NCI-H2171 (cell line): ENCODE measurements at regions not wholly inside any gene's neighbourhood (a gene's known extent, or its start where the extent isn't known, plus 50 kb on each side); places are given as distances from the start of the nearest gene placed in this dataset.
"Not testable (repeated sequence)": the region's sequence is repeated elsewhere in the genome, so short reads cannot be mapped to it uniquely, and the experiment has no call there.

Experiments
- DNase-seq: peaks from one replicate; lab custom pipeline; 2025; lab: John Stamatoyannopoulos, UW

DNA sequence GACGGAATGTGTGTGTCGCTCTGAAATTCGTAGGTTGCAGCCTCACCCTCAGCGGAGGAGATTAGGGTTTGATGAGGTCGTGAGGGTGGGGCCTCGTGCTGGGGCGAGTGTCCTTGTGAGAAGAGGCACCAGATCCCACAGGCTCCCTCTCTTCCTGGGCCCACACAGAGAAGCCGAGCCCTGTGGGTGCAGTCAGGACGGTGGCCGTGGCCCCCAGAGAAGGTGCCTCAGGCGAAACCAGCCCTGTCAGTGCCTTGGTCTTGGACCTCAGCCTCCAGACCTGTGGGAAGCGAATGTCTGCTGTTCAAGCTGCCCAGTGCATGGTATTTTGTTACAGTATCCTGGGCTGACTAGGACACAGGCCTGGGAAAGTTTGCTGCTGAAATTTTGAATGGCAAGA lies 108.0 kb upstream of the ALKAL2 start:
- no peak for DNase-seq

DNA sequence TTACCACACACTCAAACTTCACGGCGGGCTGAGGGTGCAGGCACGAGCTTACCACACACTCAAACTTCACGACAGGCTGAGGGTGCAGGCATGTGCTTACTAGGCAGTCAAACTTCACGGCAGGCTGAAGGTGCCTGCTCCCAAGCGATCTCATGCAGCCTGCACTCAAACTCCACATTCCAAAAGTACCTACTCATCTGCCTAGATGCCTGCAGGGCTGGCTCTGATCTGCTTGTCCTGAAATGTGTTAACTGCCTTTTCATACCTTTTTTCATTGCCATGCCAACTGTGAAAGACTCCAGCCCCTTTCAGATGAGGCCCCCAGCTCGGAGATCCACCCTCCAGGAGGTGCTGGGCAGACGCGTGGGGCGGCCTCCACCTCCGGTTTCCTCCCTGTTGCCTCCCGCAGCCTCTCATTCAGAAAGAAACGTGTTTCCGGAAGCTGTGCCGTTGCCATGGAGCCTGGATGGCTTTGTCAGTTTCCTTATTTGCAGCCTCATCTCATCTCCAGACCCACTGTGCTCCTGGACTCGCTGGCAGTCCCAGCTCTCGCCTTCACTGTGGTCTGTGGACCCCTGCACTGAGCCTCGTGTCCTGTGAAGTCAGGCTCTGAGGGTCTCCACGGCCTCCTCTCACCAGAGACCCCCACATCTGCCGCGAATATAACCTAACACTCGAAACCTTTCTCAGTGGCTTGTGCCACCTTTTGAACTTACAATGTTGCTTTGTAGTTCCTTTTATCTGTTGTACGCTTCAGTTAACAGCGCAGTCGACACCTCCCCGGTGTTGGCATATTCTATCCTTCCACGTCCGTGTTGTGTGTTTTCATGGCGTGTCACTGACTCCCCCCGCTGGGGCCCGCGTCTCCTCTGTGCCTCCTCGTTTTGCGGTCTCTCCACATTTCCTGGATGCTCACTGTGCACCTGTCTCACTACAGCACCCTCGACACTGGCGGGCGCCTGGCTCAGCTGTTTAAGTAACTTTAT lies 106.1 kb upstream of the ALKAL2 start:
- DNase-seq, result no peak

DNA sequence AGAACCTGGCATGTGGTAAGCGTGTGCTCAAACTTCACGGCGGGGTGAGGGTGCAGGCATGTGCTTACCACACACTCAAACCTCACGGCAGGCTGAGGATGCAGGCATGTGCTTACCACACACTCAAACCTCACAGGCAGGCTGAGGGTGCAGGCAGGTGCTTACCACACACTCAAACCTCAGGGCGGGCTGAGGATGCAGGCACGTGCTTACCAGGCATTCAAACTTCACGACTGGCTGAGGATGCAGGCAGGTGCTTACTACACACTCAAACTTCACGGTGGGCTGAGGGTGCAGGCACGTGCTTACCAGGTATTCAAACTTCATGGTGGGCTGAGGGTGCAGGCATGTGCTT lies 105.0 kb upstream of the ALKAL2 start:
- no peak for DNase-seq

DNA sequence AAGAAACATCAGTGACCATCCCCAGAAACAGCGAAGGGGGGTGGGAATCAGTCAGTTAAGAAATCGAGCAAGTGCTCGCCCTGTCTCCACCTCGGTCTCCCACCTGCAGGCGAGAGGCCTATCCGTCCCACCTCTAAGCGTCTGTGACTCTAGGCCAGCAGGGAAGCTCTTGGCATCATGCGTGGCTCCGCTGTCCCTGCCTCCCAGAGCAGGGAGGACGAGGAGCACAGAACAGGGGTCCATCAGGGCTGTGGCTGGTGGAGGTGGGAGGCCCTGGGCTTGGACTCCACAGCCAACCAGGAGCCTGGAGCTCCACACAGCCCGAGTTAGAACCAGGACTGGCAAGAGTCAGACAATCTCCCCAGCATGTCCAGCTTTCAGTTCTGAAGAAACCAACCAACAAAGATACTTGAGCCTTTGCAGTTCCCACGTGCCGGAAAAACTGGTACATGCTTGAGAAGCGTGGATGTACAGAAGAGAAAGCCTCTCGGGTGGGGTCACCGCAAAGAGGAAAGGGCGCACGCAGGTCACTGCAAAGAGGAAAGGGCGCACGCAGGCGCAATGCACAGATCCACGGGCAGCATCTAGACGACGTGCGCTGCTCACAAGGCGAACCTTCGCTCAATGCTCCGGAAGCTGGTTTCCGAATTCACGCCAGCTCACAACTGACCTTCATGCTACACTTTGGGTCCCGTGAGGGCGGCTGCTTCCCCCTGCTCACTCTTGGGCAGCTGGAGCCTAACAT lies 104.5 kb upstream of the ALKAL2 start:
- DNase-seq, result no peak

DNA sequence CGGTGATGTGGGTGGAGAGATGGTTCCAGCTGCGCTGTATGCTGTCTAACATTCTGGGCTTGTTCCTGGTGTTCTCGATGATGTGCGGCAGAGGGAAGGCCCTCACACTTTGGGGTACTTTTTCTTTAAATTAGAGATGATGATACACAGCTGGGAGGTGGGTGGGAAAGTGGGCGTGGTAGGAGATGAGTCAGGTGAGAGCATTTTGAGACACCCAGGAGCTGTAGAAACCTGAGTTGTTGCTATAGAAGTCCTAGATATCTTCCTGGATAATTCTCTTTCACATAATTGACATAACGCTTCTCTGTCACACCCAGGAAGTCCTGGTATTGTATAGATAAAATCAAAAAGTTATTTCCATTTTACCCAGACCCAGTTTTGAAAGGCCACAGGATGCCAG lies 103.8 kb upstream of the ALKAL2 start:
- no peak for DNase-seq

DNA sequence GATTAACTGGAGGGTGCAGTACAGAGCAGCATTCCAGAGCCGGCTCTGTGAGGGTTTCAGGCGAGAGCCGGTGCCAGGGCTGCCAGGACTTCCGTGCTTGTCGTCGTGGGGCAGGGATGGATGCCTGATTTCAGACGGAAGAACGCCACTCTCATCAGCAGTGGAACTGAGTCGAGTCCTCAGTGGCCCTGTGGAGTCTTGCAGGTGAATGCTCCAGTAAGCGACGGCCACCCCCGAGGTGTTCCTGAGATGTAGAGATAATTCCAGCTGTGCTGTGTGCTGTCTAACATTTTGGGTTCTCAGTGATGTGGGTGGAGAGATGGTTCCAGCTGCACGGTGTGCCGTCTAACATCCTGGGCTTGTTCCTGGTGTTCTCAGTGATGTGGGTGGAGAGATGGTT lies 103.1 kb upstream of the ALKAL2 start:
- DNase-seq, result no peak

DNA sequence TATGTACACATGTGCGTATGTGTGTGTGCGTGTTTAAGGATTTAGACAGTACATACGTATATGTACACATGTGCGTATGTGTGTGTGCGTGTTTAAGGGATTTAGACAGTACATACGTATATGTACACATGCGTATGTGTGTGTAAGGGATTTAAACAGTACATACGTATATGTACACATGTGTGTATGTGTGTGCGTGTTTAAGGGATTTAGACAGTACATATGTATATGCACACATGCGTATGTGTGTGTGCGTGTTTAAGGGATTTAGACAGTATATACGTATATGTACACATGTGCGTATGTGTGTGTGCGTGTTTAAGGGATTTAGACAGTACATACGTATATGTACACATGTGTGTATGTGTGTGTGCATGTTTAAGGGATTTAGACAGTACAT lies 102.1 kb upstream of the ALKAL2 start:
- DNase-seq, result not testable (repeated sequence)

DNA sequence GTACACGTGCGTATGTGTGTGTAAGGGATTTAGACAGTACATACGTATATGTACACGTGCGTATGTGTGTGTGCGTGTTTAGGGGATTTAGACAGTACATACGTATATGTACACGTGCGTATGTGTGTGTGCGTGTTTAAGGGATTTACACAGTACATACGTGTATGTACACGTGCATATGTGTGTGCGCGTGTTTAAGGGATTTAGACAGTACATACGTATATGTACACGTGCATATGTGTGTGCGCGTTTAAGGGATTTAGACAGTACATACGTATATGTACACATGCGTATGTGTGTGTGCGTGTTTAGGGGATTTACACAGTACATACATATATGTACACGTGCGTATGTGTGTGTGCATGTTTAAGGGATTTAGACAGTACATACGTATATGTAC lies 100.9 kb upstream of the ALKAL2 start:
- DNase-seq, result not testable (repeated sequence)

DNA sequence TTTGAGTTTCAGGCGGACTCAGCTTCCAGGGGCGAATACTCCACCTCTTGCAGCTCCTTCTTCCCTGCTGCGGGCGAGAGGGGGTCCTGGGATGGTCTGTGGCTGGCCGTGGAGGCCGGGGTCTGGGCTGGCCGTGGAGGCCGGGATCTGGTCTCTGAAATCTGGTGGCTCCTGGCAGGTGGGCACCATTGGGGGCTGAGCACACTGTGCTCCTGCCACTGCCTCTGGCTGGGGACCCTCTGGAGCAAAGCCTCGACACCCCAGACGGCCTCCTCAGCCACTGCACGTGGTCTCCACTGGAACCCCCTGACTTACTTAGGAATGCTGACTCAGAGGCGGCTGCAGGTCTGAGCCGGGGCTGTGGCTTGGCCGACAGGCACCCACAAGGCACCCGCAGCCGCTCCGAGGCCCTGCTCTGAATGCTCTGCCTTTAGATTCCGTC lies 100.1 kb upstream of the ALKAL2 start:
- no peak for DNase-seq

DNA sequence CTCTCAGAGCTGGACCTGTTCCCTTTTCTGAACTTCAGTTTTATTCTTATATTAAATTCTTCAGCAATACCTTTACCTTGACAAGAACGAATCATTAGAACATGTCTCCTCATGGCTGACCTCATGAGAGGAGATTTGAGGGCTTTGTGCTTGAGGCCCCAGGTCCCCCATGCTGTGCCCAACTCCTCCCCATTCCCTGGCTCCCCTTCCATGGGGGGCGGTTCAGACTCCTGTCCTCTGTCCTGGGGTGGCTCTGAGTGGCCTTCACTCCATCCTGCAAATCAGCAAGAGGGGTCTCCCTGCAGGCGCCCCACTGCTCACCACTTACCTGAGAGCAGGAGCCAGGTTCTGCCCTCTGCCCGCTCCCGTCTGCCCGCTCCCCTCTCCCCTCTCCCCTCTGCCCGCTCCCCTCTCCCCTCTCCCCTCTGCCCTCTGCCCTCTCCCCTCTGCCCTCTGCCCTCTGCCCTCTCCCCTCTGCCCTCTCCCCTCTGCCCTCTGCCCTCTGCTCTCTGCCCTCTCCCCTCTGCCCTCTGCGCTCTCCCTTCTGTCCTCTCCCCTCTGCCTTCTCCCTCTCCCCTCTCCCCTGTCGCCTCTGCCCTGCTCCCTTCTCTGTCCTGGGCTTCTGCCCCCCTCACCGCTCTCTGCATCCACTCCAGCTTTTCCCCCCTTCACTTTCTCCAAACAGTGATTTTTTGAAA lies 98.7 kb upstream of the ALKAL2 start:
- no peak for DNase-seq

DNA sequence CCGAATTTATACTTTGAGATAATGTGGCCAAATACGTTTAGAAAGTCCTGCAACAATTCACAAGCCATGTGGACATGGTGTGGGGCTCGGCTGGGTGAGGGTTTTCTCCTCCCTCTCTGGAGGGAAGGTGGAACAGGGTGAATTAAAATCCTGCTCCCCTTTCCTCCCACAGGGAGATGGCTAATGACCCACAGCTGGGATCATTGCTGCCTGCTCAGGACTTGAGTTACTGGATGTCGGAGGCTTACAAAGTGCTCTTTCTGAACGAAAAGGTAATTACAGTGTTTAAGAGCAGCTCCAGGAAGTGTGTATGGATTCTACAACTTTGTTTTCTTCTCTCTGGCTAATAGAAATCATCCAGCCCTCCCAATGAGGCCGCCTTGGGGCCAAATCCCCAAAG lies 97.9 kb upstream of the ALKAL2 start:
- no peak for DNase-seq

DNA sequence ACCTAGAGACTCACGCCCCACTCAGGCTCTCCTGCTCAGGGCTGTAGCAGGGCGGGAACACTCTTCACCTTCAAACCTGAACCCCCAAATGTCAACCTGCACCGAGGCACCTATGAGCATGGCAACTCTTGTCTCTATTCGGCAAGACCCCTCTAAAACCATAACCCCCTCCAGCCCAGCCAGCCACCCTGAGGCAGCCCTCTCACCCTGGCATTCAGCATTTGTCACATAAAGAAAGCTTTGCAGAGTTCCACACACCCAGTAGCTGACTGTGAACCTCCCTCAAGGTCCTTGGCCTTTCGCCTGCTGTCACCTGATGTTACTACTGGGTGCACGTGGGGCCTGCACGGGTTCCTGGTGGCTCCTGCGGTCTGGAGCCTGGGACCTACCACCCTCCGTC lies 97.2 kb upstream of the ALKAL2 start:
- no peak for DNase-seq

DNA sequence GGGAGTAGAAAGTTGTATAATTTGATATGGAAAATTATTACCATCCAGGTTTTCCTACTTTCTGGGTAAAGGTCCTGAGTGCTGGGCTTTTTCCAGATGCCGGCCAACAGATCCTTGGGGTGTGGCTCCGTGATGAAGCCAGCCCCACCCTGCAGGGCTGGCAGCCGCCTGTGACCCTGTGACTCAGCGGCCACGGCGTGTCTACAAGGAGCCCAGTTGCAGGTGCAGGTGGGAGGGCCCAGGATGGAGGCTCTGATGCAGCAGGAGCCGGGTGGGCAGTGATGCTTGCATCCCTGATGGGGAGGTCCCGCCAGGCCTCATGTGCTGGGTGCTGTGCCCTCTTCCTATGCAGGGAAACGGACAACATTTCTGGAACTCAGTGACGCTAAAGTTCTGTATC lies 96.0 kb upstream of the ALKAL2 start:
- no peak for DNase-seq

DNA sequence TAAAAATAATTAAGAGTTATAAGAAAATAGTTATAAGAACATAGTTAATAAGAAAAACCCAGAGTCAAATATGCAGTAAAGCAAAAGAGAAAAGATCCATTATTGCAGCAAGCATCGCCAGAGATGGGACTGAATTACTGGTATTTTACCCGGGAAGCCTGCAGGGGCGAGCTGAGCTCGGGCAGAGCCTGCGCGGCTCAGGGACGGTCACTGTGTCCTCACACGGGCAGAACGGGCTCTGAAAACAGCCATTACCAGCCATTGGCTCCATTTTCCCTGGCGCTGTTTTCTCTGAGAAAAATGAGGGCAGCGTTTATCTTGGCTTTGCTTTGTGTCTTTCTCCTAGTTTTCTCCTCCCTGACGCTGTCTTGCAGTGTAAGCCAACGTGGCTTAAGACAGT lies 95.3 kb upstream of the ALKAL2 start:
- no peak for DNase-seq

DNA sequence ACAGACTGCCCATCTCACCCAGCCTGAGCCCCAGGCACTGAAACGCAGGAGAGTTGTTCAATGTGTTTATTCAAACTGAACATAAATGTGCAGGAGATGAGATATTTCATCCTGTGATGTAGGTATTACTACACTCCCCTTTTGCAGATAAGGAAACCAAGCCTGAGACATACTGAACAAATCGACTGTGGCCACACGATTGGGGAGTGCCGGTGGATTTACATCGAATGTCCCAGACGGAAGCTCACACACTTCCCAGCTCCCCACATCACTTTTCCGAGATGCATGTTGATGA lies 94.8 kb upstream of the ALKAL2 start:
- no peak for DNase-seq

DNA sequence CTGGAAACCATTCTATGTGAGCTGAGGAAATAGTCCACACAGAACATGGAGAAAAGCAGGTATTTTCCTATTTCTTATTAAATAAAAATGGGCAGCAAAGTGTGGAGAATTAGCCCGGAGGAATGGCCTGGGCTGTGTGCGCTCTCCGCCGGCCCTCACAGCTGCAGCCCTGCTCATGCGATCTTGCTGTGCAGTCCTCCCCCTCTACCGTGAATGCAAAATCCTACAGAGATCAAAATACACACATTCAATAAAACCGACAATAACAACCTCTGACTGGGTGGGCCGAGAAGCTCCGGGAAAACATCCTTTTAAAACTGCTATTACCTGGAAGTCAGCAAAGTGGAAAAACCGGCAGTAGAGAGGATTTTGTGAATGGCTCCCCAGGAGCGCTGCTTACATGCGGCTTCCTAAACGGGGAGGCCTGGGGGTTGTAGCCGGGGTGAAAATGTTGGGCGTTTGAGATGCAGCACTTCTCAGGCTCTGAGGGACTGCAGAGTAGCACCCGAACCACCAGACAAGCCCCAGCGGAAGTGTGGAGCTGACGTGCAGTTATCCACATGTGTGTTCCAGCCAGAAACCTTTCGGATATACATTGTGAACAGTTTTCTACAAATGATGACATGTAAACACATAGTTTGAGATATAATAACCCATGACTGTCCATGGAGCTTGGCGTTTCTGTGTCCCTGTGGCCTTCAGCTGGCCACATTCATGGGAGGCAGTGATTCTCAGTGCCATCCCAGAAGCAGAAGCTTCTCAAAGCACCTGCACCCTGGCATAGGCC lies 94.2 kb upstream of the ALKAL2 start:
- DNase-seq, result no peak

DNA sequence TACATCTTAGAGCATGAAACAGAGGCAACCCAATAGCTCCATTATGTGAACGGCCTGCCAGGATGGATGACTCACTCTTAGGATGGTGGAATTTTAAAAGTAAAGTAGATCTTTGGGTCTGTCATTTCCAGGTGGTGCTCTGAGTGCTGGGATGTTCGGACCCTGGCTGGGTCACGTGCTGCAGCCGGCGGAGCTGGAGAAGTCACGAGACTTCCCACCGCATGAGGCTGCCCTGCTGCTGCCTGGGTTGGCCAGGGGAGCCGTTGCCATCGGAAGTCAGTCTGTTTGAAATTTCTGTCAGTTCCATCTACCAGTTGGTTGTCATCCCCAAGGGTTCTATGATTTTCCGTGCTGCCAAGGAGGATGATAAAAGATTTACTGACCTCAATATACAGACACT lies 93.3 kb upstream of the ALKAL2 start:
- DNase-seq, result no peak

DNA sequence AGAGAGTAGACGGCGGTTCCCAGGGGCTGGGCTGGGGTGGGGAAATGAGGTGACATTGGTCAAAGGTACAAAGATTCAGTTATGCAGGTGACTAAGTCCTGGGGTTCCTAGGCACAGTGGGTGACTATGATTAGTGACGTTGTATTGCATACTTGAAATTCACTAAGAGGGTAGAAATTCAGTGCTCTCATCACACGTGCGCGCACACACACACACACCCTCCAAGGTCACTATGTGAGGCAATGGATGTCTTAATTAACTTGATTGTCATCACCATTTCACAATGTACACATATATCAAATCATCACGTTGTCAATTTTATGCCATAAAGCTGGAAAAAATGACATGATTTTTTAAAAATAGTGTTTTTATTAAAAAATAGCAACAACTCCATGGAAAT lies 92.9 kb upstream of the ALKAL2 start:
- no peak for DNase-seq

DNA sequence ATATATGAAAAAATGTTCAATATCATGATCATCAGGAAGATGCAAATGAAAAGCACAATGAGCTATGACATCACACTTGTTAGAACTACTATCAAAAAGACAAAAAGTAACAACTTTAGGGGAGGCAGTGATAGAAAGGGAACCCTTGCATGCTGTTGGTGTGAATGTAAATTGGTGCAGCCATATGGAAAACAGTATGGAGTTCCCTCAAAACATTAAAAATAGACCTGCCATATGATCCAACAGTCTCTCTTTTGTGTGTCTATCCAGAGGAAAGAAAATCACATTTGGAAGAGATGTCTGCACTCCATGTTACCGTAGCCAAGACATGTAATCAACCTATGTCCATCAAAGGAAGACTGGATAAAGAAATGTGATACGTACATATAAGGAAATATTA lies 92.3 kb upstream of the ALKAL2 start:
- no peak for DNase-seq

DNA sequence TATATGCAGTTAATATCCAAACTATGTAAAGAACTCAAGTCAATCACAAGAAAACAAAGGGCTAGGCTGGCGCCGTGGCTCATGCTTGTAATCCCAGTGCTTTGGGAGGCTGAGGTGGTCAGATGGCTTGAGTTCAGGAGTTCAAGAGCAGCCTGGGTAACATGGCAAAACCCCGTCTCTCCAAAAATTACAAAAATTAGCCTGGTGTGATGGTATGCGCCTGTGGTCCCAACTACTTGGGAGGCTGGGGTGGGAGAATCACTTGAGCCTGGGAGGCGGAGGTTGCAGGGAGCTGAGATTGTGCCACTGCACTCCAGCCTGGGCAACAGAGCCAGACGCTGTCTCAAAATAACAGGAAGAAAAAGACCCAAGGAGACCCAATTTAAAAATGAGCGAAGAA lies 91.9 kb upstream of the ALKAL2 start:
- DNase-seq, result no peak

DNA sequence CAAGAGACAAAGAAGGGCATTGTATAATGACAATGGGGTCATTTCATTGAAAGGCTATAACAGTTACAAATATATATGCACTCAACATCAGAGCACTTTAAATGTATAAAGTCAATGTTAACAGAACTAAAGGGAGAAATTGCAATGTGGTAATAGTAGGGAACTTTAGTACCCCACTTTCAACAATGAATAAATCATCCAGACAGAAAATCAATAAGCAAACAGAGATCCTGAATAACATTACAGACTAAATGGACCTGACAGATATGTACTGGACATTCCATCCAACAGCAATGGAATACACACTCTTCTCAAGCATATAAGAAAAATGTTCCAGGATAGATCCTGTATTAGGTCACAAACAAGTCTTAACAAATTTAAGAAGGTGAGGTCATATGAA lies 90.5 kb upstream of the ALKAL2 start:
- DNase-seq, result no peak

DNA sequence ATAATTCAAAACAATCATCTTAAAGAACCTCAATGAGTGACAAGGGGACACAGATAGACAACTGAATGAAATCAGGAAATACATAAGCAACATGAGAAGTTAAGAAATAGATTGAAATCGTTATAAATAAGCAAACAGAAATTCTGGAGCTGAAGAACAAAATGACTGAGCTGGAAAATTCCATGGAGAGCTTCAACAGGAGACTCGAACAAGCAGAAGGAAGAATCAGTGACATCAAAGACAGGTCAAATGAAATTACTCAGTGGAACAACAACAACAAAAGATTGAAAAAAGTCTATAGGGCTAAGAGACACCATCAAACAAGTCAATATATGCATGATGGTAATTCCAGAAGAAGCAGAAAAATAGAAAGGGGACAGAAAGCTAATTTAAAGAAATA lies 89.5 kb upstream of the ALKAL2 start:
- DNase-seq, result no peak
